VCaP (cell line): ENCODE measurements at regions not wholly inside any gene's neighbourhood (a gene's known extent, or its start where the extent isn't known, plus 50 kb on each side); places are given as distances from the start of the nearest gene placed in this dataset.

Source experiments
- H3K27ac ChIP-seq: fragments of 450-650 bp; 2 replicates; pipeline ENCODE4 v1.5.1; 2017
- TF ChIP-seq, protein P1 (sequence below): fragments of 450-650 bp; conservative IDR thresholded peaks from 2 replicates; pipeline ENCODE4 v1.5.1; 2017; ENCODE audit warnings: mild to moderate bottlenecking, moderate library complexity

DNA sequence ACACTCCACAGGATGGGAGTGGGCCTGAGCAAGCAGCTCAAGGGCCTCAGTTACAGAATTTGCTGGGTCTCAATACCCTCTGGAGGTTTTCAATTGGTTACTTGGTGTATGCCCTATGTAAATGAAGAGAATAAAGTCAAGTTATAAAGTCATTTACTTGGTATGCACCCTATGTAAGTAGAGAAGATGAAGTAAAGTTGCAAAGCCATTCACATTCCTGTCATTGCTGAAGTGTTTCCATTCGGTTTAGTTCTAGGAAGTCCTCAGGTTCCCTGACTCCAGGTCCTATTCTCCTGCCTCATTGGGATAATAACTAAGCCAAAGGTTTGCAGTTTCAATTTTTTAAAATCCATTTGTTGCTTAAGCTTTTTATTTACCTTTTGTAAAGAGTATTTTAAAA, 272.6 kb upstream of the NPSR1 start:
- no peak overlapping the region for H3K27ac ChIP-seq
- TF ChIP-seq, protein P1, sequence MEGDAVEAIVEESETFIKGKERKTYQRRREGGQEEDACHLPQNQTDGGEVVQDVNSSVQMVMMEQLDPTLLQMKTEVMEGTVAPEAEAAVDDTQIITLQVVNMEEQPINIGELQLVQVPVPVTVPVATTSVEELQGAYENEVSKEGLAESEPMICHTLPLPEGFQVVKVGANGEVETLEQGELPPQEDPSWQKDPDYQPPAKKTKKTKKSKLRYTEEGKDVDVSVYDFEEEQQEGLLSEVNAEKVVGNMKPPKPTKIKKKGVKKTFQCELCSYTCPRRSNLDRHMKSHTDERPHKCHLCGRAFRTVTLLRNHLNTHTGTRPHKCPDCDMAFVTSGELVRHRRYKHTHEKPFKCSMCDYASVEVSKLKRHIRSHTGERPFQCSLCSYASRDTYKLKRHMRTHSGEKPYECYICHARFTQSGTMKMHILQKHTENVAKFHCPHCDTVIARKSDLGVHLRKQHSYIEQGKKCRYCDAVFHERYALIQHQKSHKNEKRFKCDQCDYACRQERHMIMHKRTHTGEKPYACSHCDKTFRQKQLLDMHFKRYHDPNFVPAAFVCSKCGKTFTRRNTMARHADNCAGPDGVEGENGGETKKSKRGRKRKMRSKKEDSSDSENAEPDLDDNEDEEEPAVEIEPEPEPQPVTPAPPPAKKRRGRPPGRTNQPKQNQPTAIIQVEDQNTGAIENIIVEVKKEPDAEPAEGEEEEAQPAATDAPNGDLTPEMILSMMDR, result no peak

DNA sequence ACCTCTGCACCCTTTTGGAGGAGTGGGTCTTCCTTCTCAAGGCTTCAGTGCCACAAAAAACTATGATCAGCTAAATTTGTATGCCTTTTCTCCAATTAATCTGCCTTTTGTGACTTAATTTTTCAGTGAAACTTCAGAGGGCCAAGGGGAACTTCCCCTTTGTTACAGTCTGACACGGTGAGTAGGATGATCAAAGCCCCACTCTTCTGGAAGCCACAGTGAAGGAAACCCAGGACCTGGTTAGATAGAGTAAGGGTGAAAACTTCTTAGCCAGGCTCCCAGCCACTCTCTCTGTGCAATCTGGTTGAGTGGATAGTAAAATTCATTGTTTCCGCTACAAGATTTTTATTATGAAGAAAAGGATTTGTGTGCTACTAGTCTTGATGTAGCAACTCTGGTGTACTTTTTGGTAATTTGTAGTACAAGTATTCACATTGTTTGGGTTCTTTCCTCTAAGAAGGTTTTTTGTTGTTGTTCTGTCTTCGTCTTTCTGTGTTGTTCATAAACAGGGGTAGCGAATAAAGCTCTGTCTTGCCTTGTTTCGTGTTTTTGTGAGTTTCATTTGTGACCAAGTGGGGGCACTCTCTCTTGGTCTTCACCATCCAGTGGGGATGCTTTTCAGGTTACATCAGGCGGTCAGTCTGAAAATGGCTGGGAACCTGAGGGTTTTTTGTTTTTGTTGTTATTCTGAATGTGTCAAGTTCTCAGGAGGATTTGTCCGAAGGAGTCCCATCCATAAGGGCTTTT, 268.5 kb upstream of the NPSR1 start:
- no peak overlapping the region for H3K27ac ChIP-seq
- TF ChIP-seq, protein P1, result no peak

DNA sequence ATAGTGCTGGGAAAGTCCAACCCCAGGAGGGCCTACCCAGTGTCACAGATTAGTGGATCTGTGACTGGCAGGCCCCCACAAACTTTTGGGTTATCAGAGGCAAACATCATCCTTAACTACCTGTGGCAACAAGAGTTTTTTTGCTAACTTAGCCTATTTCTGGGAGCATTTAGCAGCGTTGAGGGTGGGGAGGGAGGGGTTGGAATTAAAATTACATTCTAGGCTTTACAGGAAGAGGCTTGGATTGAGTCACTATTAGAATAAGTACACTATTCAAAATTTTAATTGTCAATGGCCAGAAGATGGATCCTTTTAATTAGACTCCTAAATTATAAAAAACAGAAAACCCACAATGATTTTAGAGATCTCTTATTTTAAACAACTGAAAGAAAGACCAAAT, 267.9 kb upstream of the NPSR1 start:
- TF ChIP-seq, protein P1, result no peak
- H3K27ac ChIP-seq, result no peak overlapping the region

DNA sequence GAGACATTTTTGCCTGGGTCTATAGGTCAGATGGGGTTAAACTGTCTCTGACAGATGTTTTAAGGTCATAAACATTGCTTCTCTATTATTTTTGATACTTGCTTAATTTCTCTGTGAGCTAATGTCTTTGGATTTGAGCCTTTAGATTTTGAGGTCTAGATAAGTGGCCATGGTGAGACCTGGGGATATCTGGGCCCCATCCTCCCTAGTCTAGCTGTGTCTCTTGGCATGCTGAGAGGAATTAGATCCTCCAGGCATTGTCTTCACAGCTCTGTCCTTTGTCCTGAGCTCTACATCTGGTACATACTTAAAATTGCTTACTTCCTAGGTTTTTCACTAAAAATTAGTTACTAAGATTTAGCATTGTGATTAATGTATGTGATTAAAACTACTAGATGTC, 265.0 kb upstream of the NPSR1 start:
- H3K27ac ChIP-seq, result no peak overlapping the region
- TF ChIP-seq, protein P1, result no peak

DNA sequence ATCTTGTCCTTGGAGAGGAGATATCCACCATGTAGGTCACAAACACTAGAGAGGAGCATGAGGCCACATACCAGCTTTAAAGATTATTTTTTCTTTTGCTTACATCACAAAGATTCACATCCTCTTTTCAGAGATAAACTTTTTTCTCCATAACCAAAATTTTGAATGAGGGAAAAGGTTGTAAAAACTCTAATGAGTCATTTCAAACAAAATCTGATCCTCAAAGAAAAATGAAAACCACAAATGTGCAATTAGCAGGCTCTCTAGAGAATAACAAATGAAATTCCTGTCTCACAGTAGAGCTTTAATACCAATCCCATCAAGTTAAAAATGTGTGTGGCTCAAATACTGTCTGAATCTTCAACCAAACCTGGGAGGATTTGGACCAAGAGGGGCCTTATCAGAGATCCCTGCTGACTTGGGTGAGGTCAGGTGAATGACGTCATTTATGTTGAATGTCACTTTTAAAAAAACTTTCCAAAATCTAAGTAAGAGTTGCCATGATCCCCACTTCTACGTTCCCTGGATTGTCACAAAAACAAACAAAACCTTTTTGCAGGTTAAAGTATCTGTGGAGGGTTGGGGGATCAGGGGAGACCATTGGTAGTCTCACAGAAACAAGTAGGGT, 261.5 kb upstream of the NPSR1 start:
- TF ChIP-seq, protein P1, result no peak
- no peak overlapping the region for H3K27ac ChIP-seq

DNA sequence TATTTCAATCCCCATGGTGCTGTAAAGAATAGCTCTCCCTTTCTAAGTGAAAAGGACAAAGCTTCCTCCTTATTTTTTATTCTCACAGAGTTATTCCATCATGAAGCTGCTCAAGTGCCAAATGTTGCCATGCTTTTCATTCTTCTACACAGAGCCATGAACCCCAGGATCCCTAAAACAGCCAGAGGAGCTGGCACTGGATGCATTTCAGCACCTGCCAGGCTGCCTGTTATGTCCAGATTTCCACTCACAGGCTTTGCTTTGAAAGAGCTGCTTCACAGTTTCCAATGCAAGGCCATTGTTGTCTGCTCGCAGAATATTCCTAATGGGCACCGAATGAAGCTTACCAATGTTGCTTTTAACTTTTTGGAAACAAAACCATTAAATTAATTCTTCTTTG, 256.2 kb upstream of the NPSR1 start:
- H3K27ac ChIP-seq, result no peak overlapping the region
- TF ChIP-seq, protein P1, result no peak

DNA sequence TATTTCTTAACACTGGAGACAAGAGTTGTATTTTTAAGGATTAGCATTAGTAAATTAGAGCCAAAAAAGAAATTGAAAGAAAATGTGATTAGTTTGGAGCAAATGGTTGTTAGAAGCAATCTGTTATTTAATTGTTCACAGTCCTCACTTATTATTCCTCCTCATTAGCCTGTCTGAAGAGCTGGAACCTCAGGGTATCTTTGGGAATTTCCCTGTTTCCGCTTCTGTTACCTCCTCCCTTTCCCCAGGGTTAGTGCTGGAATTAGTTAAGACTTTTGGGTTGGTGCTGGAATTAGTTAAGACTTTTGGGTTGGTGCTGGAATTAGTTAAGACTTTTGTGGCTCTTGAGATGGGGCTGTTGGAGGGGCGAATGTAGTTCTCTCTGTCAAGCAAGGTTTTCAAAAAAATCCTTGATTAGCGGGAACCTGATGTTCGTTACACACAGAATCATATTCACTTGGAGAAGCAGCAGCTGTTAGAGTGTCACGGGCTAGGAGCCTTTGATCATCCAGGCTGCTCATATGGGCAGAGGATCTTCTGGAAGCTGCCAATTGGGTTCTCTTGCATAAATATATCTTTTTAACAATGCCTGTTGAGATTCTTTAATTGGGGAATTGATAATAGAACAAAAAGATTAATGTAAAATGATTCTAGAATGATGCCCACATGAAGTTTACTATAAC, 251.0 kb upstream of the NPSR1 start:
- H3K27ac ChIP-seq, result no peak overlapping the region
- TF ChIP-seq, protein P1, result no peak
